IPS DF 6.9 (cell line): ENCODE measurements at regions not wholly inside any gene's neighbourhood (a gene's known extent, or its start where the extent isn't known, plus 50 kb on each side); places are given as distances from the start of the nearest gene placed in this dataset.

Experiments
- DNase-seq: peaks from one replicate; pipeline ENCODE4 v3.0.0-alpha.2; 2013; ENCODE audit warnings: low read depth, low spot score
- H3K27ac ChIP-seq: one replicate; pipeline ENCODE4 v1.5.1; 2013; ENCODE audit warnings: low read length, control low read depth
- H3K27me3 ChIP-seq: 2 replicates; pipeline ENCODE4 v1.6.1; 2013; ENCODE audit warnings: mild to moderate bottlenecking, low read length; ENCODE audit not compliant: control insufficient read depth, insufficient read depth
- H3K36me3 ChIP-seq: 2 replicates; pipeline ENCODE4 v1.6.1; 2013; ENCODE audit warnings: low read length; ENCODE audit not compliant: control insufficient read depth, insufficient read depth
- H3K4me1 ChIP-seq: 2 replicates; pipeline ENCODE4 v1.6.1; 2013; ENCODE audit warnings: low read length; ENCODE audit not compliant: control insufficient read depth, insufficient read depth
- H3K4me3 ChIP-seq: 2 replicates; pipeline ENCODE4 v1.5.1; 2013; ENCODE audit warnings: mild to moderate bottlenecking, low read length
- H3K9me3 ChIP-seq: 2 replicates; pipeline ENCODE4 v1.6.1; 2013; ENCODE audit warnings: low read length, inconsistent platforms; ENCODE audit not compliant: control insufficient read depth, insufficient read depth
- WGBS: extraction: QIAGEN DNeasy Blood & Tissue Kit; methylation state at CpG from one replicate; pipeline ENCODE4 v1.1.7; 2013; ENCODE audit warnings: mixed read lengths, missing lambda C conversion rate; ENCODE audit not compliant: insufficient read length, insufficient coverage; 5-methylcytosine and 5-hydroxymethylcytosine counted together

GRCh38 chr13:97110936-97111335, 111.2 kb upstream of the MBNL2 start:
- H3K4me3 ChIP-seq, result no peak overlapping the region
- no peaks in the 10 kb centered on the region for H3K9me3 ChIP-seq
- no peaks in the 10 kb centered on the region for H3K36me3 ChIP-seq
- no CpG with 5 or more reads among the region's 6 CpGs for WGBS
- no peak for DNase-seq
- H3K4me1 ChIP-seq, result no peaks in the 10 kb centered on the region; the same call in 1 of the 2 replicates
- H3K27ac ChIP-seq, result no peak overlapping the region
- H3K27me3 ChIP-seq, result no peaks in the 10 kb centered on the region; the same call in 1 of the 2 replicates

- WGBS, result no CpG with 5 or more reads among the region's 7 CpGs
These were observed 110.4 kb upstream of the MBNL2 start for GRCh38 chr13:97111756-97112155.

GRCh38 chr13:97112446-97113152, 109.5 kb upstream of the MBNL2 start:
- Histone ChIP-seq H3K4me1 (no peaks in the 10 kb centered on the region; the same call in 1 of the 2 replicates), H3K9me3 (no peaks in the 10 kb centered on the region), H3K36me3 (no peaks in the 10 kb centered on the region), H3K4me3 (no peak overlapping the region), H3K27me3 (no peaks in the 10 kb centered on the region; the same call in 1 of the 2 replicates), H3K27ac (no peak overlapping the region)
- no CpG with 5 or more reads among the region's 12 CpGs for WGBS
- no peak for DNase-seq

More at GRCh38 chr13:97111756-97112155, 110.4 kb upstream of the MBNL2 start:
- no peak for DNase-seq
- Histone ChIP-seq H3K27ac (no peak overlapping the region), H3K27me3 (no peaks in the 10 kb centered on the region; the same call in 1 of the 2 replicates), H3K4me3 (no peak overlapping the region), H3K4me1 (no peaks in the 10 kb centered on the region; the same call in 1 of the 2 replicates), H3K9me3 (no peaks in the 10 kb centered on the region), H3K36me3 (no peaks in the 10 kb centered on the region)

- DNase-seq, result no peak
- H3K9me3 ChIP-seq, result no peaks in the 10 kb centered on the region
- no peaks in the 10 kb centered on the region; the same call in 1 of the 2 replicates for H3K27me3 ChIP-seq
- H3K4me1 ChIP-seq, result no peaks in the 10 kb centered on the region; the same call in 1 of the 2 replicates
- no peak overlapping the region for H3K27ac ChIP-seq
- H3K36me3 ChIP-seq, result no peaks in the 10 kb centered on the region
- H3K4me3 ChIP-seq, result no peak overlapping the region
- no CpG with 5 or more reads among the region's 7 CpGs for WGBS
These were observed 108.7 kb upstream of the MBNL2 start for GRCh38 chr13:97113231-97114001.

- Histone ChIP-seq H3K36me3 (no peaks in the 10 kb centered on the region), H3K27ac (no peak overlapping the region), H3K4me3 (no peak overlapping the region), H3K4me1 (no peaks in the 10 kb centered on the region; the same call in 1 of the 2 replicates), H3K9me3 (no peaks in the 10 kb centered on the region), H3K27me3 (no peaks in the 10 kb centered on the region)
- no peak for DNase-seq
- no CpG with 5 or more reads among the region's 5 CpGs for WGBS
These were observed 107.5 kb upstream of the MBNL2 start for GRCh38 chr13:97114651-97115050.

- WGBS, result no CpG with 5 or more reads among the region's 1 CpG
- Histone ChIP-seq H3K27ac (no peak overlapping the region), H3K4me3 (no peak overlapping the region), H3K27me3 (no peaks in the 10 kb centered on the region), H3K9me3 (no peaks in the 10 kb centered on the region), H3K36me3 (no peaks in the 10 kb centered on the region), H3K4me1 (no peaks in the 10 kb centered on the region; the same call in 1 of the 2 replicates)
- DNase-seq, result no peak
These were observed 105.4 kb upstream of the MBNL2 start for GRCh38 chr13:97116754-97117153.

GRCh38 chr13:97117388-97117910, 104.7 kb upstream of the MBNL2 start:
- Histone ChIP-seq H3K4me3 (no peak overlapping the region), H3K27ac (no peak overlapping the region), H3K9me3 (no peaks in the 10 kb centered on the region), H3K36me3 (no peaks in the 10 kb centered on the region), H3K4me1 (no peaks in the 10 kb centered on the region; the same call in 1 of the 2 replicates), H3K27me3 (no peaks in the 10 kb centered on the region)
- DNase-seq, result no peak
- no CpG with 5 or more reads among the region's 5 CpGs for WGBS

- no peak overlapping the region for H3K27ac ChIP-seq
- no CpG with 5 or more reads among the region's 3 CpGs for WGBS
- no peak for DNase-seq
- no peaks in the 10 kb centered on the region for H3K27me3 ChIP-seq
- no peak overlapping the region for H3K4me3 ChIP-seq
- no peaks in the 10 kb centered on the region for H3K4me1 ChIP-seq
- H3K9me3 ChIP-seq, result no peaks in the 10 kb centered on the region
- H3K36me3 ChIP-seq, result no peaks in the 10 kb centered on the region
These were observed 102.2 kb upstream of the MBNL2 start for GRCh38 chr13:97119943-97120342.

- Histone ChIP-seq H3K36me3 (no peaks in the 10 kb centered on the region), H3K4me3 (no peak overlapping the region), H3K9me3 (no peaks in the 10 kb centered on the region), H3K27me3 (no peaks in the 10 kb centered on the region), H3K4me1 (no peaks in the 10 kb centered on the region; the same call in 1 of the 2 replicates), H3K27ac (no peak overlapping the region)
- no CpG with 5 or more reads among the region's 2 CpGs for WGBS
- DNase-seq, result no peak
These were observed 101.8 kb upstream of the MBNL2 start for GRCh38 chr13:97120346-97120745.

GRCh38 chr13:97120976-97121375, 101.2 kb upstream of the MBNL2 start:
- no peaks in the 10 kb centered on the region for H3K27me3 ChIP-seq
- DNase-seq, result no peak
- H3K27ac ChIP-seq, result no peak overlapping the region
- no peaks in the 10 kb centered on the region for H3K9me3 ChIP-seq
- peaks cover 2% of the 10 kb centered on the region; the same call in 1 of the 2 replicates for H3K4me1 ChIP-seq
- no peaks in the 10 kb centered on the region for H3K36me3 ChIP-seq
- no peak overlapping the region for H3K4me3 ChIP-seq
- WGBS, result no CpG with 5 or more reads among the region's 1 CpG
